Upper lobe of right lung (tissue), 1 donor: ENCODE measurements at regions not wholly inside any gene's neighbourhood (a gene's known extent, or its start where the extent isn't known, plus 50 kb on each side); places are given as distances from the start of the nearest gene placed in this dataset.
A peak's percentile ranks its signal among the peaks of the same experiment; 100 is the strongest.

Experiments
- ATAC-seq: fragments of 200-7000 bp; cut with Tn5 transposase; one replicate; pipeline ENCODE4 v1.9.1; 2020; ENCODE audit warnings: mild to moderate bottlenecking, moderate library complexity
- DNase-seq: peaks from one replicate; pipeline ENCODE4 v3.0.0-alpha.2; 2020
- H3K27ac ChIP-seq: fragments of 200-600 bp; one replicate; pipeline ENCODE4 v1.8.0; 2022
- H3K27me3 ChIP-seq: fragments of 200-600 bp; one replicate; pipeline ENCODE4 v1.8.0; 2022; ENCODE audit warnings: mild to moderate bottlenecking
- H3K36me3 ChIP-seq: fragments of 200-600 bp; one replicate; pipeline ENCODE4 v1.8.0; 2022
- H3K4me1 ChIP-seq: fragments of 200-600 bp; one replicate; pipeline ENCODE4 v1.8.0; 2022
- H3K4me3 ChIP-seq: fragments of 200-600 bp; one replicate; pipeline ENCODE4 v1.8.0; 2022; ENCODE audit warnings: mild to moderate bottlenecking
- H3K9me3 ChIP-seq: fragments of 200-600 bp; one replicate; pipeline ENCODE4 v1.8.0; 2022
- CTCF ChIP-seq: fragments of 200-600 bp; IDR thresholded peaks from one replicate; pipeline ENCODE4 v1.8.0; 2022; ENCODE audit warnings: antibody characterized with exemption
- intact Hi-C: fragments of 100-400 bp; cut with DNase I; formaldehyde crosslinking; loops from one replicate; pipeline ENCODE4 v1.11.0; 2022
- donor health status: DM: no; HTN: yes; CAD: no; lungs with severe emphysema.

- Histone ChIP-seq H3K4me1 (peaks cover 17% of the 10 kb centered on the region), H3K27me3 (no peaks in the 10 kb centered on the region), H3K27ac (no peak overlapping the region), H3K36me3 (no peaks in the 10 kb centered on the region), H3K4me3 (no peak overlapping the region), H3K9me3 (no peaks in the 10 kb centered on the region)
- no peak for TF ChIP-seq CTCF
- ATAC-seq (no peak), DNase-seq (peak; percentile 18)
- intact Hi-C loops: no loop called here
Measured at GRCh38 chr20:17856837-17857605, 111.6 kb downstream of the SNX5 start.

DNA sequence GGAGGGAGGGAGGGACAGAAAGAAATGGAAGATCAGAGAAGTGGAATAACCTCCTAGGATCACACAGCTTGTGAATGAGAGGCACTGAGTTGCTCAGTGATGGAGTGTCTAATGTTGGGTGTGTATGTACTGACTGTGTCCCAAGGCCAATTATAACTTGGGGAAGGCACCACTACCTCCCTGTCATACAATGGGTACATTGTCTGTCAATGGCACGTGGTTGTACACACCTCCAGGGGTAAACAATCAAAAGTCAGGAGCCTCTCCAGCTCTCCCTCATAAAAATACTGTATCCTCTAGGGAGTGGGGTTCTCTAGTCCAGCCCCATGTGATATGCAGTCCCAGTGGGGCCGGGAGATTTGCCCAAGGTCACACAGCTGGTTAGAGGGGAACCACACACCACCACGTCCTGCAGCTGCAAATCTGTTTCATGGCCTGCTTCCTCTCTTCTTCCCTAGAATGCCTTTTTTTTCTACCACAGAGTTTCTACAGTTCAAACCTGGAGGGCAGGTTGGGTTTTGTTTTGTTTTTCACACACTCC, 112.5 kb downstream of the SNX5 start:
- H3K4me1 ChIP-seq: peaks cover 17% of the 10 kb centered on the region
- no peak overlapping the region for H3K4me3 ChIP-seq
- no peaks in the 10 kb centered on the region for H3K27me3 ChIP-seq
- H3K9me3 ChIP-seq: no peaks in the 10 kb centered on the region
- H3K36me3 ChIP-seq: no peaks in the 10 kb centered on the region
- H3K27ac ChIP-seq: no peak overlapping the region
- no peak for TF ChIP-seq CTCF
- no peak for ATAC-seq
- DNase-seq: peak; percentile 20
- intact Hi-C loops: no loop called here

DNA sequence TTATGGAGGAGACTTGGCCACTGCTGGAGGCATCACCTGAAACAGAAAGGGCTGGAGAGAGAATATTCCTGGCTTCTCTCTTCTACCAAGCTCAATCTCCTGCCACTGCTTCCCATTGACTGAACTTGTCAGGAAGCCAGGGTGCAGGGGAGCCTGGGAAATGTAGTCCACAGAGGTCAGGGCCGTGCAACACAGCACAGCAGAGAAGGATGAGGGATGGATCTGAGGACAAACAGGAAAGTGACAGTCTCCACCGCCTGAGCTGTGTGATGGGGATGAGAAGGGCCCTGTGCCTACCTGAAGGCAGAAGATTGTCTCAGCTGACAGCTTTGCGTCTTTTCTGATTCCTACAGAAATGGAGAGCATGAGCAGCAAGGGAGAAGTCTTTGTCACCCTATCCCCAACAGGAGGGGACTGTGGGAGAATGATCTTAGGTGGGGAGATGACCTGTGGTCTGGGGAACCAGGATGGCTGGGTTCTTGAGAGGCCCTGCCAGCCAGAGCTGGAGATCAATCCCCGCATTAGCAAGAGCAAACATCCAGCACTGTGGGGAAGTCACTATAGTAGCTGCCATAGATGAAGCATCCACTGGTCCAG, 114.2 kb downstream of the SNX5 start:
- ATAC-seq (peak; percentile 63), DNase-seq (peak; percentile 74)
- Histone ChIP-seq H3K27me3 (no peaks in the 10 kb centered on the region), H3K4me3 (no peak overlapping the region), H3K27ac (no peak overlapping the region), H3K4me1 (peaks cover 12% of the 10 kb centered on the region), H3K9me3 (no peaks in the 10 kb centered on the region), H3K36me3 (no peaks in the 10 kb centered on the region)
- TF ChIP-seq CTCF: no peak
- intact Hi-C loops: no loop called here

GRCh38 chr20:17852323-17852722, 116.3 kb downstream of the SNX5 start:
- TF ChIP-seq CTCF: no peak
- ATAC-seq (peak; percentile 9), DNase-seq (no peak)
- no peak overlapping the region for H3K4me3 ChIP-seq
- H3K36me3 ChIP-seq: no peaks in the 10 kb centered on the region
- peaks cover 5% of the 10 kb centered on the region for H3K4me1 ChIP-seq
- no peaks in the 10 kb centered on the region for H3K9me3 ChIP-seq
- no peak overlapping the region for H3K27ac ChIP-seq
- no peaks in the 10 kb centered on the region for H3K27me3 ChIP-seq
- intact Hi-C loops: no loop called here

DNA sequence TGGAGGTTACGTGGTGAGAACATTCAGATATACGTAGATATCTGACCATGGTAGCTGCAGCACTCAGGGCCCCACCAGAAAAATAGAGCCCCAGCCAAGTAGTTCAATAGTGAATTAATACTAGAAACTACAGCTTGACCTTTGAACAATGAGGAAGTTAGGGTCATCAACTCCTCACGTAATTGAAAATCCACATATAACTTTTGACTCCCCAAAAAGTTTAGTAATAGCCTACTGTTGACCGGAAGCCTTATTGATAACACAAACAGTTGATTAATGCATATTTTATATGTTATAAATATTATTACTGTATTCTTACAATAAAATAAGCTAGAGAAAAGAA, 117.9 kb downstream of the SNX5 start:
- Histone ChIP-seq H3K9me3 (no peaks in the 10 kb centered on the region), H3K27me3 (no peaks in the 10 kb centered on the region), H3K4me1 (peaks cover 5% of the 10 kb centered on the region), H3K27ac (peak overlapping the region; percentile 77), H3K4me3 (no peak overlapping the region), H3K36me3 (no peaks in the 10 kb centered on the region)
- no peak for DNase-seq
- no peak for ATAC-seq
- intact Hi-C loops: no loop called here
- TF ChIP-seq CTCF: no peak
